GM12875 (cell line): ENCODE measurements at regions not wholly inside any gene's neighbourhood (a gene's known extent, or its start where the extent isn't known, plus 50 kb on each side); places are given as distances from the start of the nearest gene placed in this dataset.
"Not testable (repeated sequence)": the region's sequence is repeated elsewhere in the genome, so short reads cannot be mapped to it uniquely, and the experiment has no call there.

Experiments used
- H3K4me3 ChIP-seq: one replicate; pipeline ENCODE4 v1.5.1; 2011; ENCODE audit warnings: low read depth, low read length, control low read depth
- CTCF ChIP-seq: IDR thresholded peaks from 2 replicates; pipeline ENCODE4 v1.5.1; 2011; ENCODE audit warnings: low read depth, mild to moderate bottlenecking, control low read depth, inconsistent platforms, low read length, moderate library complexity, borderline replicate concordance; ENCODE audit not compliant: insufficient read depth

GRCh38 chr18:47644896-47645295, 285.6 kb downstream of the SMAD2 start:
- TF ChIP-seq CTCF, result no peak
- no peak overlapping the region for H3K4me3 ChIP-seq

GRCh38 chr18:47637551-47637950, 292.9 kb downstream of the SMAD2 start:
- not testable (repeated sequence) for H3K4me3 ChIP-seq

- H3K4me3 ChIP-seq, result no peak overlapping the region
- TF ChIP-seq CTCF, result no peak
These were observed 295.0 kb downstream of the SMAD2 start for GRCh38 chr18:47635416-47635815.

- no peak overlapping the region for H3K4me3 ChIP-seq
- no peak for TF ChIP-seq CTCF
These were observed 297.4 kb downstream of the SMAD2 start for GRCh38 chr18:47632970-47633635.

- no peak overlapping the region for H3K4me3 ChIP-seq
- TF ChIP-seq CTCF, result no peak
These were observed 301.6 kb downstream of the SMAD2 start for GRCh38 chr18:47628893-47629292.

- H3K4me3 ChIP-seq, result no peak overlapping the region
- TF ChIP-seq CTCF, result no peak
These were observed 302.1 kb downstream of the SMAD2 start for GRCh38 chr18:47628240-47628781.

- no peak overlapping the region for H3K4me3 ChIP-seq
- TF ChIP-seq CTCF, result no peak
These were observed 303.4 kb downstream of the SMAD2 start for GRCh38 chr18:47627030-47627429.
